Inflammatory macrophage treated with lipopolysaccharide for 4 hours (primary cell): ENCODE measurements at regions not wholly inside any gene's neighbourhood (a gene's known extent, or its start where the extent isn't known, plus 50 kb on each side); places are given as distances from the start of the nearest gene placed in this dataset.
"Not testable (repeated sequence)": the region's sequence is repeated elsewhere in the genome, so short reads cannot be mapped to it uniquely, and the experiment has no call there.

ENCODE experiments used
- DNase-seq: peaks from one replicate; pipeline ENCODE4 v3.0.0-alpha.2; 2020

GRCh38 chr1:8227674-8228073, 90.2 kb upstream of the SLC45A1 start:
- DNase-seq = not testable (repeated sequence)

- DNase-seq = no peak
Observed at GRCh38 chr1:8226747-8227146, 91.2 kb upstream of the SLC45A1 start.

GRCh38 chr1:8226024-8226423, 91.9 kb upstream of the SLC45A1 start:
- DNase-seq = not testable (repeated sequence)

GRCh38 chr1:8223526-8223925, 94.4 kb upstream of the SLC45A1 start:
- DNase-seq = no peak

- DNase-seq = no peak
Observed at GRCh38 chr1:8222789-8223188, 95.1 kb upstream of the SLC45A1 start.

- DNase-seq = no peak
Observed at GRCh38 chr1:8219530-8219929, 98.4 kb upstream of the SLC45A1 start.

DNA sequence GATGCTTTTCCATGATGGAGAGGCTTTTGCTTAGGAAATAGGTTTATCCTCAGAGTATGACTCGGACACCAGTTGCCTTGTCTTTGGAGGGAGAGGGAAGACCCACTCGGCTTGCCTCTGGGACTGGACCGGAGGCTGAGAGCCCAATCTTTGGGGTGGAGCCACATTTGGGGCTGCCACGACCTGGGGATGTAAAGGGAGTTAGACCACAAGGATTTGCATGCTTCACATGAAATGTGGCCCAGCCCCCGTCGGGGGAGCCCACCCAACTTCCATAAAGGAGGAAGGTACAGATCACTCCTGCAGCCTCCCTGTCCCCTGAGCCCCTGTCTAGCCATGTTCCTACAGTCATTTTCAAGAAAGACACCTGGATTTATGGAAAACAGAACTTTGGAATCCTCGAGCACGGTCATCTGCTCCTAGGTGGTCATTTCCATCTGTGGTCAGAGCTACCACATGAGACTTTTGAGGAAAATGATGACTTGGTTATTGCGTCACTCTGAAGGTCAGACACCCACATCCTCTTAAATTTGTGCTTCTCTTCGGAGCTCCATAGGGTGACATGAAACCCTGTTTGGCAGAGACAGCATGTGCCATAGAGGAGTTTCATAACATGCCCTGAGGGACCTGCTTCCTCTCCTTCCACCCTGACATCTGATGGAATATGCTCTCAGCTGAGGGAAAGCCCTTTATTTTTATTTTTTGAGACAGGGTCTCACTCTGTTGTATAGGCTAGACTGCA, 99.4 kb upstream of the SLC45A1 start:
- peak; percentile 95 for DNase-seq

DNA sequence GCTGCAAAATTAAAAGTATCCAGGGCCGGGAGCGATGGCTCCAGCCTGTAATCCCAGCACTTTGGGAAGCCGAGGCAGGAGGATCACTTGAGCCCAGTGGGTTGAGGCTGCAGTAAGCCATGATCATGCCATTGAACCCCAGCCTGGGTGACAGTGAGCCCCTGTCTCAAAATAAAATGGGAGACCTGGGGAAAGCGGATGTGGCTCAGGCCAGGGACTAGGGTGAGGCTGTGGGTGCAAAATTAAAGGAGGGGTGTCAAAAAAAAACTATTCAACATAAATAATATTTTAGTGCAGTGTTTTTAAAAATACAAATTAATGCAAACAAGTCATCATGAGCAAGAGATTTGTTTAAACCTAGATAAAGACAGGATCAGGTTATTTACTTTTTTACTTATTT, 100.1 kb upstream of the SLC45A1 start:
- no peak for DNase-seq

GRCh38 chr1:8217011-8217711, 100.8 kb upstream of the SLC45A1 start:
- DNase-seq = peak; percentile 28

GRCh38 chr1:8216005-8216404, 101.9 kb upstream of the SLC45A1 start:
- no peak for DNase-seq

DNA sequence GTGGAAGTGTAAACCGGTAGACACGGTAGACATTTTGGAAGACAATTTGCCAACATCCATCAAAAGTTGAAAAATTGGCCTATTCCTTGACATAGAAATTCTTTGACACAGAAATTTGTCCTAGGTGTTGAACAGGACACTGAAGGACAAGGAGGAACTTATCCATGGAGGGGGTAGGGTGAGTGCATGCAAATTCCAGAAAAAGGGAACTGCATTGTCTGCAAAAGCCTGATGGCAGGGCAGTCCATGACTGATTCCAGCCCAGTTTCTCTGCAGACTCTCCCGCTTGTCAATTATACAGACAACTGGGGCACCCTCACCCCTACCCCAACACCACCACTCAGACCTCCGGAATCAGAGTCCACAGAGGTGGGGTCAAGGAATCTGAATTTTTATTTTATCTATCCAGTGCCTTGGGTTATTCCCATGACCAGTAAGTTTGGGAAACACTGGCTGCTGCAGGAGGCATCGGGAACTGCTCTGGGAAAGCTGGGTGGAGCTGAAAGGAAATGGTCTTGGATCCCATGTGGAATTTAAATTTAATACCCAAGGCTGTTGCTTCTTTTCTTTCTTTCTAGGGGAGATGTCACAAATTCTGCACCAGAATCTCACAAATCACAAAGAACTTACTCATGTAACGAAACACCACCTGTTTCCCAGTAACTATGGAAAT, 103.3 kb upstream of the SLC45A1 start:
- DNase-seq = no peak

- DNase-seq = no peak
Observed at GRCh38 chr1:8213676-8214075, 104.2 kb upstream of the SLC45A1 start.

- no peak for DNase-seq
Observed at GRCh38 chr1:8213136-8213535, 104.8 kb upstream of the SLC45A1 start.

DNA sequence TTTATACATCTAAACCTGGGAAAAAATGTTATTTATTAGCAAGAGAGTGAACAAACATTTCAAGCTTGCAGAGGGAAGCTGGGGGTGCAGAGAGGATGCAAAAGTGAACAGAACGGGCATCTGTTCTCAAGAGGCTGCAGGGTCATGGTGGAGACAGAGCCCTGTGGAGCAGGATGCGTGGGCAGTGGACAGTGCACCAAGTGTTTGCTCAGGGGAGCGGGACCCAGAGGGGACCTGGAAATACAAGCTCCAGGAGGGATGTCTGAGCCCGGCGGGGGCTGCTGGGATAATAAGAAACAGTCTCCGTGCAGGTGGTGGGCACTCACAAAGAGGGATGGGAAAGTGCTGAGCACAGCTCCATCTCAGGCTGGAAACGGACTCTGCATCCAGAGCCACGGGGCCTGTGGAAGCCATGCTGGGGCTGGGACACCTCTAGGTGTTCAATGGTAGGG, 105.3 kb upstream of the SLC45A1 start:
- DNase-seq = no peak

GRCh38 chr1:8211883-8212579, 105.9 kb upstream of the SLC45A1 start:
- DNase-seq = peak; percentile 71

GRCh38 chr1:8211251-8211882, 106.5 kb upstream of the SLC45A1 start:
- DNase-seq = peak; percentile 59

GRCh38 chr1:8207202-8207601, 110.7 kb upstream of the SLC45A1 start:
- DNase-seq = no peak

GRCh38 chr1:8206391-8206790, 111.5 kb upstream of the SLC45A1 start:
- DNase-seq = peak; percentile 30

GRCh38 chr1:8205771-8206170, 112.1 kb upstream of the SLC45A1 start:
- peak; percentile 33 for DNase-seq

- no peak for DNase-seq
Observed at GRCh38 chr1:8204826-8205225, 113.1 kb upstream of the SLC45A1 start.

- no peak for DNase-seq
Observed at GRCh38 chr1:8203551-8203950, 114.4 kb upstream of the SLC45A1 start.

GRCh38 chr1:8203056-8203455, 114.9 kb upstream of the SLC45A1 start:
- DNase-seq = no peak
